Mucosa of rectum (tissue), 2 donors: ENCODE measurements at regions not wholly inside any gene's neighbourhood (a gene's known extent, or its start where the extent isn't known, plus 50 kb on each side); places are given as distances from the start of the nearest gene placed in this dataset.
"Not testable (repeated sequence)": the region's sequence is repeated elsewhere in the genome, so short reads cannot be mapped to it uniquely, and the experiment has no call there.

Source experiments
- H3K27ac ChIP-seq, 2 donors: one replicate each; pipeline ENCODE4 v1.7.0; 2013; ENCODE audit warnings: inconsistent platforms in 2 of 2, low read depth in 2 of 2, low read length in 2 of 2
- H3K27me3 ChIP-seq, 2 donors: one replicate each; pipeline ENCODE4 v1.7.0; 2013; ENCODE audit warnings: low read length in 2 of 2; ENCODE audit not compliant: control insufficient read depth in 2 of 2, insufficient read depth in 2 of 2
- H3K36me3 ChIP-seq, 2 donors: one replicate each; pipeline ENCODE4 v1.7.0; 2013; ENCODE audit warnings: low read length in 2 of 2; ENCODE audit not compliant: control insufficient read depth in 2 of 2, insufficient read depth in 2 of 2
- H3K4me1 ChIP-seq, 2 donors: one replicate each; pipeline ENCODE4 v1.7.0; 2013; ENCODE audit warnings: low read length in 2 of 2, mild to moderate bottlenecking in 1 of 2; ENCODE audit not compliant: control insufficient read depth in 2 of 2, insufficient read depth in 2 of 2
- H3K4me3 ChIP-seq, 2 donors: one replicate each; pipeline ENCODE4 v1.7.0; 2013; ENCODE audit warnings: low read length in 2 of 2
- H3K9ac ChIP-seq, 2 donors: one replicate each; pipeline ENCODE4 v1.7.0; 2013; ENCODE audit warnings: low read length in 2 of 2, low read depth in 1 of 2, mild to moderate bottlenecking in 1 of 2
- H3K9me3 ChIP-seq, 2 donors: one replicate each; pipeline ENCODE4 v1.7.0; 2013; ENCODE audit warnings: low read length in 2 of 2; ENCODE audit not compliant: control insufficient read depth in 2 of 2
- donor health status: healthy.
- donor health status: Normal muscosa, but diverticular disease.

DNA sequence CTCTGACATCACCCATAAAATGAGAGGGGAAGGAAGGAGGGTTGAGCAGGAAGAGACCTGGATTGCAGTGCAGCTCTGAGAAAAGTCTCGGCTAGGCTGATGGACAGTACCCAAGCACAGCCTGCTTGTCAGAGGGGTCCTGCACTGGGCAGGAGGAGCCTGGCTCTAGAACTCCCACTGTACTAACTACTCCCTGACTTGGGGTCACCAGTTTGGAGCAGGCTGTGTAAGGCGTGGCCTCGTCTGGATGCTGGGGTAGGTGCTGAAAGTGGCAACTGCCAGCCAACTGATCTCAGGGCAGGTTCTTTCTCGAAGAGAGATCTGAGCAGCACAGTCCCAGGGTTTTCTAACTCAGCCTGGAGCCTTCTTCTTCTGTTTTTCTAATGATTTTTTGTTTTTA is 176.3 kb downstream of the ATP23 start:
- no peak overlapping the region for H3K4me3 ChIP-seq
- no peaks in the 10 kb centered on the region for H3K27me3 ChIP-seq
- no peaks in the 10 kb centered on the region for H3K36me3 ChIP-seq
- H3K9ac ChIP-seq = no peak overlapping the region
- no peak overlapping the region for H3K27ac ChIP-seq
- H3K4me1 ChIP-seq = no peaks in the 10 kb centered on the region
- no peaks in the 10 kb centered on the region for H3K9me3 ChIP-seq

- not testable (repeated sequence) for H3K4me1 ChIP-seq, H3K36me3 ChIP-seq, H3K27ac ChIP-seq, H3K4me3 ChIP-seq, H3K9ac ChIP-seq, H3K9me3 ChIP-seq, H3K27me3 ChIP-seq
Measured at GRCh38 chr12:58125761-58126160, 184.4 kb downstream of the ATP23 start.

GRCh38 chr12:58131986-58132755 is 190.8 kb downstream of the ATP23 start:
- H3K4me3 ChIP-seq = no peak overlapping the region
- H3K27me3 ChIP-seq = no peaks in the 10 kb centered on the region
- H3K9me3 ChIP-seq = no peaks in the 10 kb centered on the region
- no peaks in the 10 kb centered on the region for H3K4me1 ChIP-seq
- no peak overlapping the region for H3K9ac ChIP-seq
- H3K36me3 ChIP-seq = no peaks in the 10 kb centered on the region
- no peak overlapping the region for H3K27ac ChIP-seq

- no peaks in the 10 kb centered on the region for H3K27me3 ChIP-seq
- H3K27ac ChIP-seq = no peak overlapping the region
- no peaks in the 10 kb centered on the region for H3K36me3 ChIP-seq
- H3K9me3 ChIP-seq = no peaks in the 10 kb centered on the region
- no peak overlapping the region for H3K9ac ChIP-seq
- H3K4me3 ChIP-seq = no peak overlapping the region
- no peaks in the 10 kb centered on the region for H3K4me1 ChIP-seq
Measured at GRCh38 chr12:58138424-58138823, 197.1 kb downstream of the ATP23 start.

DNA sequence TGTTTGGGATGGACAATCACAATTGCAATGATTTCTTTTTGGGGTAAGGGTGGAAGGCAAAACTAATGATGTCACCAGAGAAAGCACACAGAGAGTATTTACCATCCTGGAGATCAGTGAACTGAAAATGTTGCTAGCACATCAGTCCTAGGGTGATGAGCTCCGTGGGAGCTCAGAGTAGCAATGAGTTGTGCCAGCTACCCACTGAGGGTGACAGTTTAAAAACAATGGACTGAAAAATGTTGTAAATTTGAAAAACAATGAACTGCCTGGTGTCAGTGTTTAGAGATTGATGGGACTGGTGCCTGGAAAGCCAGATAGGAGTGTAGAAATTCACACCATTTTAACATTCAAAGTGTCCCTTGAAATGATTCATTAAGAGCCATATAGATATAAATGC is 198.5 kb downstream of the ATP23 start:
- Histone ChIP-seq H3K4me3 (no peak overlapping the region), H3K27ac (no peak overlapping the region), H3K36me3 (no peaks in the 10 kb centered on the region), H3K9ac (no peak overlapping the region), H3K27me3 (no peaks in the 10 kb centered on the region), H3K9me3 (no peaks in the 10 kb centered on the region), H3K4me1 (no peaks in the 10 kb centered on the region)

DNA sequence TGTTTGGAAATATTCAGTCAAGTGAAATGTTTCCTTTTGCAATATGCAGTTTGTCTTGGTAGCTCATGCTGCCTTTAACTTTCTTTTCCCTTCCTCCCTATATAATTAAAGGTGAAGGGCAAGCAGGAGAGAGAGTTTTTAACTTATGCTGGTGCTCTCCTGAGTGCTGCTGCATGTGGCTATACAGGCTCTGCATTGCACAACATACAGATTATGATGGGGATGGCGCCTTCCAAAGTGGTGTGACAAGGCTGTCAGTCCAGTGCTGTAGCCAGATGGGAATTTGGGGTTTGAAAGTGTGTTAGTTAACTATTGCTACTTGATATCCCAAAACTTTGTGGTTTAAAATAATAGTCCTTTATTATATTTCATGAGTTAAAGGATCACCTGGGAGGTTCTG is 199.0 kb downstream of the ATP23 start:
- Histone ChIP-seq H3K4me1 (no peaks in the 10 kb centered on the region), H3K27me3 (no peaks in the 10 kb centered on the region), H3K4me3 (no peak overlapping the region), H3K9ac (no peak overlapping the region), H3K9me3 (no peaks in the 10 kb centered on the region), H3K36me3 (no peaks in the 10 kb centered on the region), H3K27ac (no peak overlapping the region)

- Histone ChIP-seq H3K4me3 (no peak overlapping the region), H3K4me1 (no peaks in the 10 kb centered on the region), H3K27ac (no peak overlapping the region), H3K27me3 (no peaks in the 10 kb centered on the region), H3K9me3 (no peaks in the 10 kb centered on the region), H3K9ac (no peak overlapping the region), H3K36me3 (no peaks in the 10 kb centered on the region)
Measured at GRCh38 chr12:58142991-58143390, 201.6 kb downstream of the ATP23 start.

GRCh38 chr12:58143498-58143995 is 202.2 kb downstream of the ATP23 start:
- no peak overlapping the region for H3K4me3 ChIP-seq
- no peaks in the 10 kb centered on the region for H3K4me1 ChIP-seq
- no peaks in the 10 kb centered on the region for H3K36me3 ChIP-seq
- H3K9ac ChIP-seq = no peak overlapping the region
- no peaks in the 10 kb centered on the region for H3K9me3 ChIP-seq
- H3K27me3 ChIP-seq = no peaks in the 10 kb centered on the region
- H3K27ac ChIP-seq = no peak overlapping the region

GRCh38 chr12:58148405-58148804 is 207.0 kb downstream of the ATP23 start:
- Histone ChIP-seq H3K4me3 (no peak overlapping the region), H3K27ac (no peak overlapping the region), H3K9me3 (no peaks in the 10 kb centered on the region), H3K9ac (no peak overlapping the region), H3K36me3 (no peaks in the 10 kb centered on the region), H3K4me1 (no peaks in the 10 kb centered on the region), H3K27me3 (no peaks in the 10 kb centered on the region)

GRCh38 chr12:58148976-58149375 is 207.6 kb downstream of the ATP23 start:
- Histone ChIP-seq H3K4me3 (no peak overlapping the region), H3K9me3 (no peaks in the 10 kb centered on the region), H3K9ac (no peak overlapping the region), H3K4me1 (no peaks in the 10 kb centered on the region), H3K27me3 (no peaks in the 10 kb centered on the region), H3K27ac (no peak overlapping the region), H3K36me3 (no peaks in the 10 kb centered on the region)
